Loucy (cell line): ENCODE measurements at regions not wholly inside any gene's neighbourhood (a gene's known extent, or its start where the extent isn't known, plus 50 kb on each side); places are given as distances from the start of the nearest gene placed in this dataset.

Source experiments
- H2AFZ ChIP-seq: fragments of 200-600 bp; sonication (generic); 2 replicates; pipeline ENCODE4 v1.6.0; 2016; ENCODE audit warnings: antibody characterized with exemption, mild to moderate bottlenecking, low read length, moderate library complexity
- H3F3A ChIP-seq: fragments of 200-600 bp; 2 replicates; pipeline ENCODE4 v1.6.0; 2016; ENCODE audit warnings: antibody characterized with exemption, low read depth, mild to moderate bottlenecking
- H3K27me3 ChIP-seq: fragments of 200-600 bp; sonication (generic); 2 replicates; pipeline ENCODE4 v1.6.1; 2014; ENCODE audit warnings: low read length, mild to moderate bottlenecking; ENCODE audit not compliant: insufficient read depth, poor library complexity, severe bottlenecking
- H3K36me3 ChIP-seq: fragments of 200-600 bp; sonication (generic); 2 replicates; pipeline ENCODE4 v1.6.1; 2016; ENCODE audit warnings: low read length; ENCODE audit not compliant: insufficient read depth
- H3K4me1 ChIP-seq: fragments of 200-600 bp; sonication (generic); 2 replicates; pipeline ENCODE4 v1.5.1; 2014; ENCODE audit warnings: low read length, mild to moderate bottlenecking; ENCODE audit not compliant: insufficient read depth, poor library complexity, severe bottlenecking
- H3K4me2 ChIP-seq: fragments of 200-600 bp; sonication (generic); 2 replicates; pipeline ENCODE4 v1.6.0; 2014; ENCODE audit warnings: antibody characterized with exemption, low read length, low read depth, mild to moderate bottlenecking; ENCODE audit not compliant: poor library complexity, severe bottlenecking
- H3K4me3 ChIP-seq: fragments of 200-600 bp; sonication (generic); 2 replicates; pipeline ENCODE4 v1.5.1; 2014; ENCODE audit warnings: low read length, mild to moderate bottlenecking, mixed read lengths; ENCODE audit not compliant: poor library complexity, severe bottlenecking
- H3K79me2 ChIP-seq: fragments of 200-600 bp; sonication (generic); 2 replicates; pipeline ENCODE4 v1.6.1; 2014; ENCODE audit warnings: low read length; ENCODE audit not compliant: insufficient read depth
- H3K9ac ChIP-seq: fragments of 200-600 bp; sonication (generic); 2 replicates; pipeline ENCODE4 v1.6.0; 2014; ENCODE audit warnings: mild to moderate bottlenecking, low read depth, low read length, moderate library complexity; ENCODE audit not compliant: poor library complexity, severe bottlenecking
- H3K9me2 ChIP-seq: fragments of 200-600 bp; sonication (generic); replicated peaks from 2 replicates; pipeline ENCODE4 v1.6.1; 2016; ENCODE audit warnings: low read depth, low read length, mixed read lengths
- H3K9me3 ChIP-seq: fragments of 200-600 bp; sonication (generic); 2 replicates; pipeline ENCODE4 v1.6.1; 2014; ENCODE audit warnings: mild to moderate bottlenecking, antibody characterized with exemption, low read length, low read depth; ENCODE audit not compliant: insufficient read depth
- H4K20me1 ChIP-seq: fragments of 200-600 bp; sonication (generic); 2 replicates; pipeline ENCODE4 v1.6.0; 2014; ENCODE audit warnings: antibody characterized with exemption, low read length, mild to moderate bottlenecking; ENCODE audit not compliant: insufficient read depth, poor library complexity, severe bottlenecking
- EZH2phosphoT487 ChIP-seq: fragments of 200-600 bp; IDR thresholded peaks from 2 replicates; pipeline ENCODE4 v1.6.1; 2018; ENCODE audit warnings: antibody characterized with exemption, mild to moderate bottlenecking, moderate library complexity, borderline replicate concordance
- TF ChIP-seq, protein P1 (sequence below): fragments of 200-600 bp; sonication (generic); conservative IDR thresholded peaks from 2 replicates; pipeline ENCODE4 v1.5.1; 2014; ENCODE audit warnings: mild to moderate bottlenecking, antibody characterized with exemption, low read length

DNA sequence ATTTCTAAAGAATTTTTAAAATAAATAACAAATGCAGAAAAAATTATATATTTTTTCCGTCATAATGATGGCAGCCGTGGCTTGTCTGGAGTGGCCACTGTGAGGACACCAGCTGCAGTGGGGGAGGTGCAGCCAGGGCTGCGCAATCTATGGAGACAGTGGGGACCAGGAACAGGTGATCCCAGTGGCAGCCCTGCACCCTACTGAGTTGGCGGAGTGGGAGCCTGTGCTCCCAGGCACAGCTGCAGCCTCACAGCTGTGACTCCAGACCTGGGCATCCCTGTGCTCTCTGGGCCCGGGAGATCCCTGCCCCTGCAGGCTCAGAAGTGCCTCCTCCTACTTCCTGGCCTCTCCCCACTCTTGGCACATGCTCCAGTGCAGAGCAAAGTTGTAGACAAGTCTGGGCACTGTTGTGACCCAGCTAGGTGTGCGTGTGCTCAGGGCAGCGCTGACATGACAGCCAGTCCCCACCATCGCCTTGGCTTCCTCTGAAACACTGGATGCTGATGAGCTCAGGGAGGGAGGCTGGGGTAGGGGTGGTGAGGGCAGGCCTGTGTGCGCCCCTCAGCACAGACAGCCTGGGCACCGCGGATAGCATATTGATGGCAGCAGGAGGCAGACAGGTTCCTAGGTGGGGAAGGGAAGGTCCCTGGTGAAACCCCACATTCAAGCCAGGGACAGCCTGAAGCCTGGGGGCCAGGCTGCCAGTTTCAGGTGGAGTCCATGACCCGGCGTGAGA is 96.0 kb upstream of the PRR16 start:
- Histone ChIP-seq H3K9me3 (no peaks in the 10 kb centered on the region), H3K9ac (no peak overlapping the region), H3F3A (no peaks in the 10 kb centered on the region), H4K20me1 (no peaks in the 10 kb centered on the region), H3K36me3 (no peaks in the 10 kb centered on the region), H3K4me2 (no peak overlapping the region), H3K4me3 (no peak overlapping the region), H3K9me2 (no peaks in the 10 kb centered on the region), H3K27me3 (no peaks in the 10 kb centered on the region), H2AFZ (no peak overlapping the region), H3K4me1 (no peaks in the 10 kb centered on the region), H3K79me2 (no peaks in the 10 kb centered on the region)
- TF ChIP-seq, protein P1, sequence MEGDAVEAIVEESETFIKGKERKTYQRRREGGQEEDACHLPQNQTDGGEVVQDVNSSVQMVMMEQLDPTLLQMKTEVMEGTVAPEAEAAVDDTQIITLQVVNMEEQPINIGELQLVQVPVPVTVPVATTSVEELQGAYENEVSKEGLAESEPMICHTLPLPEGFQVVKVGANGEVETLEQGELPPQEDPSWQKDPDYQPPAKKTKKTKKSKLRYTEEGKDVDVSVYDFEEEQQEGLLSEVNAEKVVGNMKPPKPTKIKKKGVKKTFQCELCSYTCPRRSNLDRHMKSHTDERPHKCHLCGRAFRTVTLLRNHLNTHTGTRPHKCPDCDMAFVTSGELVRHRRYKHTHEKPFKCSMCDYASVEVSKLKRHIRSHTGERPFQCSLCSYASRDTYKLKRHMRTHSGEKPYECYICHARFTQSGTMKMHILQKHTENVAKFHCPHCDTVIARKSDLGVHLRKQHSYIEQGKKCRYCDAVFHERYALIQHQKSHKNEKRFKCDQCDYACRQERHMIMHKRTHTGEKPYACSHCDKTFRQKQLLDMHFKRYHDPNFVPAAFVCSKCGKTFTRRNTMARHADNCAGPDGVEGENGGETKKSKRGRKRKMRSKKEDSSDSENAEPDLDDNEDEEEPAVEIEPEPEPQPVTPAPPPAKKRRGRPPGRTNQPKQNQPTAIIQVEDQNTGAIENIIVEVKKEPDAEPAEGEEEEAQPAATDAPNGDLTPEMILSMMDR = no peak
- TF ChIP-seq EZH2phosphoT487 = no peak

DNA sequence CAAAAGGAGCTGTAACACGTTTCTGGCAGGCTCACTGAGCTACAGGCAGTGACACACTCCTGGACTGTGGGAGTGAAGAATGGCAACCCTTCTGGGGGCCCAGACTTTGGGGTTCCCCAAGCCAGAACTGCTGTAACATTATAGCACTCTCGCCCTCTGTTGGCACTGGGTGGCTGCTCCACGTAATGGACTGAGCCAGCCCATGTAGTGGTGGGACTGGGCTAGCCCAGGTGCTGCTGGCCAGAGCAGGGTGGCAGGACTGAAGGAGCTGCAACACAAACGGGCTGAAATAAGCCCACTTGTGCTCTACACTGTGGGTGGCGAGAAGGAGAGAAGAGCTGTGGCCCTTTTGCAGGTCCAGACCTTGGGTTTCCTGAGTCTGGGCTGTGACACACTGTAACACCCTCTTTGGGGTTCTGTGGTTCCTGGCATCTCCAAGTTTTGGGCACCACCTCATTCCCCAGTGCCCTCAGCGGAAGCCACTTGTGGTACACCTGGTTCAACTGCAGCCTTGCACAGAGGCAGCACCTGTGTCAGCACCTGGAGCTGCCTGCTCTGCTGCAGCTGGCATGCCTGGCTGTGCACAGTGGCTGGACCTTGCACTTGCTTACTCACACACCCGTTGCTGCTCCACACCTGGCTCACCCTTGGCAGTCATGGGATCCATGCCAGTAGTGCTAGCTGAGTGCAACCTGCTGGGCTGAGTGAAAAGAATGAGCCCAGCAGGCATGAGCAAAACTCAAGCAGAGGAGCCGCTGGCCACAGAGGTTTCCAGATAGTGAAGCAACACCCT is 95.0 kb upstream of the PRR16 start:
- H3K9ac ChIP-seq = no peak overlapping the region
- no peaks in the 10 kb centered on the region for H4K20me1 ChIP-seq
- no peaks in the 10 kb centered on the region for H3K9me2 ChIP-seq
- TF ChIP-seq, protein P1 = no peak
- no peak for TF ChIP-seq EZH2phosphoT487
- H3K36me3 ChIP-seq = no peaks in the 10 kb centered on the region
- H3F3A ChIP-seq = no peaks in the 10 kb centered on the region
- no peaks in the 10 kb centered on the region for H3K9me3 ChIP-seq
- no peak overlapping the region for H3K4me3 ChIP-seq
- no peaks in the 10 kb centered on the region for H3K27me3 ChIP-seq
- no peaks in the 10 kb centered on the region for H3K79me2 ChIP-seq
- no peaks in the 10 kb centered on the region for H3K4me1 ChIP-seq
- H2AFZ ChIP-seq = no peak overlapping the region
- H3K4me2 ChIP-seq = no peak overlapping the region

DNA sequence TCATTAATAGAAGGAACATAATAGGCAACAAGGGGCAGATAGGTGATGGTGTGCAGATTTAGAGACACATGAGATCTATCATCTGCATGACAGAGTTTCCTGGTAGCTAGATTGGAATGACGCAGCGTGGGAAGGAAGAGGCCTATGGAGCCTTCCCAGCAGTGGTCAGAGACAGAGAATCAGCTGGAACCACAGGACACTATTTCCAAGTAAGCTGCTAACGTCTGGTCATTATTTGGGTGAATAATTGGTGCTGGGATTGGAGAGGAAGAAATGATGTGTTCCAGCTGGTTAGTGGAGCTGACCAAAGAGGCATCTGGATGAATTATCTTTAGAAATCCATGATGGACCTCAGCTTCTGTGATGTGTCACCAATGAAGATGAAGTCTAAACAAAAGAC is 91.2 kb upstream of the PRR16 start:
- no peak overlapping the region for H2AFZ ChIP-seq
- no peak for TF ChIP-seq EZH2phosphoT487
- TF ChIP-seq, protein P1 = no peak
- H3K4me2 ChIP-seq = no peak overlapping the region
- no peaks in the 10 kb centered on the region for H3K9me2 ChIP-seq
- H3K79me2 ChIP-seq = no peaks in the 10 kb centered on the region
- no peaks in the 10 kb centered on the region for H3K27me3 ChIP-seq
- H3K4me1 ChIP-seq = no peaks in the 10 kb centered on the region
- no peak overlapping the region for H3K9ac ChIP-seq
- no peaks in the 10 kb centered on the region for H4K20me1 ChIP-seq
- H3K36me3 ChIP-seq = no peaks in the 10 kb centered on the region
- H3K4me3 ChIP-seq = no peak overlapping the region
- H3F3A ChIP-seq = no peaks in the 10 kb centered on the region
- H3K9me3 ChIP-seq = no peaks in the 10 kb centered on the region
